Heart left ventricle (tissue), 16 donors: ENCODE measurements at regions not wholly inside any gene's neighbourhood (a gene's known extent, or its start where the extent isn't known, plus 50 kb on each side); places are given as distances from the start of the nearest gene placed in this dataset.
A peak's percentile ranks its signal among the peaks of the same experiment; 100 is the strongest.

Experiments used
- ATAC-seq, 4 donors: fragments of 200-7000 bp; cut with Tn5 transposase; one replicate each; pipeline ENCODE4 v1.9.1; 2020 to 2022; ENCODE audit warnings: moderate library complexity in 4 of 4, mild to moderate bottlenecking in 3 of 4, moderate number of reproducible peaks in 1 of 4
- DNase-seq, 5 donors: peaks; one replicate each; pipeline ENCODE4 v3.0.0-alpha.2; 2020
- H3K27ac ChIP-seq, 12 donors: fragments of 200-600 bp; sonication (generic) in 4 of 12; one replicate each; pipeline versions ENCODE4 v1.5.0 to v1.8.0; 2016 to 2022; ENCODE audit warnings: mild to moderate bottlenecking in 2 of 12
- H3K27me3 ChIP-seq, 9 donors: fragments of 200-600 bp; sonication (generic) in 2 of 9; one replicate each; pipeline versions ENCODE4 v1.5.1 to v1.8.0; 2016 to 2022; ENCODE audit warnings: mild to moderate bottlenecking in 3 of 9
- H3K36me3 ChIP-seq, 9 donors: fragments of 200-600 bp; sonication (generic) in 2 of 9; one replicate each; pipeline versions ENCODE4 v1.5.0 to v1.8.0; 2018 to 2022; ENCODE audit warnings: mild to moderate bottlenecking in 2 of 9
- H3K4me1 ChIP-seq, 12 donors: fragments of 200-600 bp; sonication (generic) in 4 of 12; one replicate each; pipeline versions ENCODE4 v1.5.0 to v1.8.0; 2016 to 2022; ENCODE audit warnings: mild to moderate bottlenecking in 3 of 12
- H3K4me3 ChIP-seq, 12 donors: fragments of 200-600 bp; sonication (generic) in 4 of 12; one replicate each; pipeline versions ENCODE4 v1.5.0 to v1.8.0; 2017 to 2022; ENCODE audit warnings: mild to moderate bottlenecking in 9 of 12, moderate library complexity in 4 of 12
- H3K9me3 ChIP-seq, 12 donors: fragments of 200-600 bp; sonication (generic) in 4 of 12; one replicate each; pipeline versions ENCODE4 v1.5.0 to v1.8.0; 2016 to 2022; ENCODE audit warnings: mild to moderate bottlenecking in 1 of 12
- POLR2A ChIP-seq, 2 donors: fragments of 450-650 bp; IDR thresholded peaks; one replicate each; pipeline ENCODE4 v1.6.1; 2017; ENCODE audit warnings: antibody characterized with exemption in 2 of 2, mild to moderate bottlenecking in 2 of 2, moderate library complexity in 2 of 2
- WGBS, 4 donors: extraction: QIAGEN DNeasy Blood & Tissue Kit in 2 of 4; methylation state at CpG; one replicate each; pipeline versions ENCODE4 v1.1.5 to v1.1.7; 2013 to 2018; 5-methylcytosine and 5-hydroxymethylcytosine counted together
- intact Hi-C, 10 donors: fragments of 100-400 bp; cut with DNase I; formaldehyde crosslinking; loops; one replicate each; pipeline versions ENCODE4 v1.11.1 to v1.14.2; 2022
- TF ChIP-seq, protein P1 (sequence below), 12 donors: fragments of 200-600 bp; sonication (generic) in 4 of 12; IDR thresholded peaks; one replicate each; pipeline versions ENCODE4 v1.5.0 to v1.8.0; 2018 to 2022; ENCODE audit warnings: antibody characterized with exemption in 12 of 12, mild to moderate bottlenecking in 5 of 12
- donor health status: ischemic (EF 13 %, LVEDD 7.1; RV severe dilation, severe dysfunction).
- donor health status: healthy with polysubstance abuse.
- donor health status: DM: no; HTN: yes; CAD: no.
- donor health status: DM: no; HTN: no; CAD: no.
- donor health status: ischemic (EF 25% LVEDD 6.9; RV normal size, moderate dysfunction).
- donor health status: ischemic (EF 25% LVEDD 5.7; RV mildly dilated, moderate dysfunction).
- donor health status: healthy.
- donor health status: DM: yes; HTN: yes; CAD: no.
- donor health status: ischemic (EF 35%, LVEDD 5.7; RV mildly dilated, moderate dysfunction).
- donor health status: nonischemic (EF 11% LVEDD 7.7; RV severe dilation, severe dysfunction).
- donor health status: DM: yes; HTN: yes; CAD: no.
- donor health status: PGD.
- donor health status: ischemic (EF 29% LVEDD 5.4; RV normal size, mild dysfunction).
- donor health status: nonischemic (EF 23%, LVEDD 6.1; RV moderate dilation, normal function).

DNA sequence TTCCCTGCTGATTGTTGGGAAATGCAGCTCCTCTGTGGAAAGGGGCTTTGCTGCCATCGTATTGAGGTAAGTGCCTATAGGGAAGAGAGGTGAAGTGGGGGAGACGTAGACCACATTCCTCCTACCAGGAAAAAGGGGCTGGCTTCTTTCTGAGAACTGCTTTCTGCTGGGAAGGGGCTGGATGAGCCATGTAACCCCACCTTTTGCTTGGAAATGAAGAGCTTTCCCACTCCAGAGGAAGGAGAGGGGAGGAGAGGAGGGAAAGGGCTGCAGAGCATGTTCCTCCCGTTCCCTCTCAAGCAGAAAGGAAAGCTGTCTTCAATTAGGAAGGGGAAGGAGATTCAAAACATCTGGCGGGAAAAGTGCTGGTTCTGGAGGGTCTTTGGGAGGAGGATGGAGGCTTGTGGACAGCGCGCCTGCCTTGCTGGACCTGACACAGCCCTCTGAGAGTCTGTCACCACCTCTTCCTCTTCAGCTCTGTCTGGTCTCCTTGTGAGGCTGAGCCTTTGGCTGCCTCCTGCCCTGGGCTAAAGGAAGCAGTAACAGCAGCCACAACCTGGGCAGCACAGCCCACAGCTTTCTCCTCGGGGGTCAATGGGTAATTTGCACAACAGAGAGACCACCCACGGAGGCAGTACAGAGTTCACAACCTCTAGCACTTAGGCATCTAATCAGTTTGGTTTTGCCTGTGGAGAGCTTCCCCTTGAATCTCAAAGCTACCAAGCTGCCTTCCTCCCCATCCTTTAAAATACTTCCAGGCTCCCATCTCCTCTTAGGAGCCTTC, 410.0 kb upstream of the TNP1 start:
- peaks cover 0 to 17% (median 6%) of the 10 kb centered on the region in 12 donors for H3K9me3 ChIP-seq
- no peaks in the 10 kb centered on the region for H3K36me3 ChIP-seq
- no peaks in the 10 kb centered on the region for H3K27me3 ChIP-seq
- TF ChIP-seq POLR2A (IDR thresholded peaks at IDR 0.05), result no peak
- TF ChIP-seq, protein P1, sequence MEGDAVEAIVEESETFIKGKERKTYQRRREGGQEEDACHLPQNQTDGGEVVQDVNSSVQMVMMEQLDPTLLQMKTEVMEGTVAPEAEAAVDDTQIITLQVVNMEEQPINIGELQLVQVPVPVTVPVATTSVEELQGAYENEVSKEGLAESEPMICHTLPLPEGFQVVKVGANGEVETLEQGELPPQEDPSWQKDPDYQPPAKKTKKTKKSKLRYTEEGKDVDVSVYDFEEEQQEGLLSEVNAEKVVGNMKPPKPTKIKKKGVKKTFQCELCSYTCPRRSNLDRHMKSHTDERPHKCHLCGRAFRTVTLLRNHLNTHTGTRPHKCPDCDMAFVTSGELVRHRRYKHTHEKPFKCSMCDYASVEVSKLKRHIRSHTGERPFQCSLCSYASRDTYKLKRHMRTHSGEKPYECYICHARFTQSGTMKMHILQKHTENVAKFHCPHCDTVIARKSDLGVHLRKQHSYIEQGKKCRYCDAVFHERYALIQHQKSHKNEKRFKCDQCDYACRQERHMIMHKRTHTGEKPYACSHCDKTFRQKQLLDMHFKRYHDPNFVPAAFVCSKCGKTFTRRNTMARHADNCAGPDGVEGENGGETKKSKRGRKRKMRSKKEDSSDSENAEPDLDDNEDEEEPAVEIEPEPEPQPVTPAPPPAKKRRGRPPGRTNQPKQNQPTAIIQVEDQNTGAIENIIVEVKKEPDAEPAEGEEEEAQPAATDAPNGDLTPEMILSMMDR (IDR thresholded peaks at IDR 0.05), result no peak
- ATAC-seq (no peak), DNase-seq (no peak)
- intact Hi-C loops, result loop anchor here in 2 of 10 donors (10.0 kb wide), 2 partner anchors 195 to 575 kb away; partner anchors contain the start of gene IGFBP5 (in 1 of the 2)
- peaks cover 0 to 27% (median 12%) of the 10 kb centered on the region in 12 donors for H3K4me1 ChIP-seq
- H3K27ac ChIP-seq, result no peak overlapping the region
- WGBS, 4 donors, result 65 to 73% (median 70%) methylated on average over 8 of the region's 8 CpGs
- H3K4me3 ChIP-seq, result no peak overlapping the region

DNA sequence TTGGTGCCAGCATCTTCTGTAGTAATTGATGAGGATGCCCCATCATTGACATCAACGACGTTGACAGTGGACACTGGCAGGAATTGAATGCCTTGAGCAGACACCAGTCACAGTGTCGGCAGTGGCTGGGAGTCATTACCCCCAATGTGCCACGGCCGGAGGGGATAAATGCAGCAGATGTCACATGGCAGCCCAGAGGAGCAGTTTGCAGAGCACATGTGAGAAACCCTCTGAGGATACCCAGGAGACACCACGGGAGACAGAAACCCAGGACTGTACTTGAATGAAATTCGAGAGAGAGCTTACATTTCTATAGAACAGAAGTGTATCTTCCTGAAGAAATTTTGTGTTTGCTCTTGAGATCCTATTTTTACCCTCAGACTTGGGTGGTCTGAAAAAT, 409.1 kb upstream of the TNP1 start:
- peaks cover 0 to 17% (median 6%) of the 10 kb centered on the region in 12 donors for H3K9me3 ChIP-seq
- H3K4me1 ChIP-seq, result peaks cover 0 to 21% (median 9%) of the 10 kb centered on the region in 12 donors
- intact Hi-C loops, result no loop called here
- H3K27ac ChIP-seq, result no peak overlapping the region
- WGBS, 4 donors, result 92 to 96% (median 94%) methylated on average over 7 of the region's 7 CpGs
- TF ChIP-seq POLR2A (IDR thresholded peaks at IDR 0.05), result no peak
- TF ChIP-seq, protein P1 (IDR thresholded peaks at IDR 0.05), result no peak
- no peaks in the 10 kb centered on the region for H3K27me3 ChIP-seq
- H3K36me3 ChIP-seq, result no peaks in the 10 kb centered on the region
- ATAC-seq, result no peak
- no peak overlapping the region for H3K4me3 ChIP-seq
- no peak for DNase-seq

DNA sequence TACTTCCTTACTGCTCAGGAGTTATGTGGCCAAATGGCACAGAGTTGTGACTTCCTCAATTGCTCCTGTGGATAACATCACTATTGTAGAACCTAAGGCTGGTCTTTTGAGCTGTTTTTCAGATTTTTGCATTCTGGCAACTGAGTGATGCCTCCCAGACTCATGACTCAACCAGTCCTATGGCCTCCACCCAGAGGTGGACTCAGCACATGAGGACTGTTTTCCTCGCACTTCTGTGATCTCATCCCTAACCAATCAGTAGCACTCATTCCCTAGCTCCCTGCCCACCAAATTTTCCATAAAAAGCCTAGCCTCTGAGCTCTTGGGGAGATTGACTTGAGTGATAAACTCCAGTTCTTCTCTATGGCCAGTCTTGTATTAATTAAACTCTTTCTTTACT, 407.9 kb upstream of the TNP1 start:
- ATAC-seq, result no peak
- TF ChIP-seq, protein P1 (IDR thresholded peaks at IDR 0.05), result no peak
- TF ChIP-seq POLR2A (IDR thresholded peaks at IDR 0.05), result no peak
- 94 to 100% (median 100%) methylated on average over 1 of the region's 1 CpG for WGBS, 4 donors
- intact Hi-C loops, result no loop called here
- Histone ChIP-seq H3K4me3 (no peak overlapping the region), H3K4me1 (peaks cover 0 to 18% (median 11%) of the 10 kb centered on the region in 12 donors), H3K27ac (no peak overlapping the region), H3K36me3 (no peaks in the 10 kb centered on the region), H3K27me3 (no peaks in the 10 kb centered on the region), H3K9me3 (peaks cover 0 to 17% (median 6%) of the 10 kb centered on the region in 12 donors)
- DNase-seq, result no peak

DNA sequence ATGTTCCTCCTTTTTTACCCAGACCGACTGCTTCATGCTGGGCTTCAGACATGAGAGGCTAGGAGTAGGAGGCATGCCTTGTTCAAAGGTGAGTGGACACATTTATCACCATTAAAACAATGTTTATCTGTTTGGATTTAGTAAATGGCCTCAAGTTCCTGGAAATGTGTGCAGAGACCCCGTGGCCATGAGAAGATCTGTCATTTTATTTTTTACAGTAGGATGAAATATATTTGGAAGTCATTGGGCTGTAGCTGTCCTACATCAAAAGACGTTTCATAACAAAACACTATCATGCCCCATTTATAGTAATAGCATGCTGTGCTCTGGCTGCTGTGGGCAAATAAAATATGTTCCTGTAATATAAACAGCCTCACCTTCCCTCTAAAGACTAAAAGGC, 403.9 kb upstream of the TNP1 start:
- H3K4me1 ChIP-seq, result peaks cover 0 to 18% (median 4%) of the 10 kb centered on the region in 12 donors
- H3K27me3 ChIP-seq, result peaks cover 0 to 11% (median 0%) of the 10 kb centered on the region in 9 donors
- H3K27ac ChIP-seq, result peak overlapping the region in 1 of 12 donors; percentile 63
- no peak overlapping the region for H3K4me3 ChIP-seq
- ATAC-seq (no peak), DNase-seq (no peak)
- TF ChIP-seq, protein P1 (IDR thresholded peaks at IDR 0.05), result no peak
- no peak for TF ChIP-seq POLR2A (IDR thresholded peaks at IDR 0.05)
- intact Hi-C loops, result no loop called here
- peaks cover 0 to 17% (median 6%) of the 10 kb centered on the region in 12 donors for H3K9me3 ChIP-seq
- 60 to 72% (median 65%) methylated on average over 3 of the region's 3 CpGs for WGBS, 4 donors
- no peaks in the 10 kb centered on the region for H3K36me3 ChIP-seq
